ENCODE measurements at regions not wholly inside any gene's neighbourhood (a gene's known extent, or its start where the extent isn't known, plus 50 kb on each side); places are given as distances from the start of the nearest gene placed in this dataset.

DNA sequence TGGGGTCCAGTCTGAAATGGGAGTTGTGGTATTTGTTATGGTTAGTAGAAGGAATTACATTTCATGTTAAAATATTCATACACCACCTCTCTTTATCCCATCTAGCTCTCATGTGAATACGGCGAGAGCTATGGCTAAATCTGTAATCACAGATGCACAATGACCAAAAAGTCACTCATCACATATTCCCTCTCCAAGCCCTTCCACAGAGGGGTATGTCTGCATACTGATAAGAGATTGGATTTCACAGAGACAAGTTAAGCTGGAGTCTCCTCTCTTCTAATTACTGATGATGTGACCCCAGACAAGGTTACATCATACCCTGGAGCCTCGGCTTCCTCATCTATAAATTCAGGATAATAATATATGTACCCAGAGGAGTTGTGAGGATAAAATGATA, 237.8 kb upstream of the RHOBTB1 start:
- Mint-ChIP-seq H3K9me3 (ENCODE audit: unreplicated experiment) (no peaks in the 10 kb centered on the region), H3K4me3 (ENCODE audit: unreplicated experiment) (no peak overlapping the region)

DNA sequence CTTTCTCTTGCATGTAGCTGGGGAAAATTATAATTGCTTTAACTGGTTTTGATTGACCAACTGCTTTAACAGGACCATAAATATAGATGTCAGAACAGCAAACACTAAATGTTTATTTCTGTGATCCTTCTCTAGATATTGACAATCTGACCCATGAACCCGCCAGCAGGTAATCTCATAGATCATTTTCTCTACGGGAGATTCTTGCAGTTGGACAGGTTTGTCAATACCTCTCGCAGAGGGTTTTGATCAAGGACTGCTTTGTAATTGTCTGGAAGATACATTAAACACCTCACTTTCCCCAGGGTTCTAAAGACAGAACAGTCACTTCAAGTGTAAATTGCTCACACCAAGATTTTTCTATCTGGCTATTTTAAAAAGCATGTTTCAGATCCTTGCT, 235.8 kb upstream of the RHOBTB1 start:
- H3K4me3 Mint-ChIP-seq (ENCODE audit: unreplicated experiment): no peak overlapping the region

More for the DNA sequence above, 237.8 kb upstream of the RHOBTB1 start:
- Mint-ChIP-seq H3K4me1 (ENCODE audit: insufficient read depth, unreplicated experiment) (no peaks in the 10 kb centered on the region), H3K27ac (ENCODE audit: low read depth, unreplicated experiment) (no peak overlapping the region), H3K27me3 (ENCODE audit: insufficient read depth, unreplicated experiment) (no peaks in the 10 kb centered on the region), H3K36me3 (ENCODE audit: insufficient read depth, unreplicated experiment) (no peaks in the 10 kb centered on the region)
- TF ChIP-seq, protein P1, sequence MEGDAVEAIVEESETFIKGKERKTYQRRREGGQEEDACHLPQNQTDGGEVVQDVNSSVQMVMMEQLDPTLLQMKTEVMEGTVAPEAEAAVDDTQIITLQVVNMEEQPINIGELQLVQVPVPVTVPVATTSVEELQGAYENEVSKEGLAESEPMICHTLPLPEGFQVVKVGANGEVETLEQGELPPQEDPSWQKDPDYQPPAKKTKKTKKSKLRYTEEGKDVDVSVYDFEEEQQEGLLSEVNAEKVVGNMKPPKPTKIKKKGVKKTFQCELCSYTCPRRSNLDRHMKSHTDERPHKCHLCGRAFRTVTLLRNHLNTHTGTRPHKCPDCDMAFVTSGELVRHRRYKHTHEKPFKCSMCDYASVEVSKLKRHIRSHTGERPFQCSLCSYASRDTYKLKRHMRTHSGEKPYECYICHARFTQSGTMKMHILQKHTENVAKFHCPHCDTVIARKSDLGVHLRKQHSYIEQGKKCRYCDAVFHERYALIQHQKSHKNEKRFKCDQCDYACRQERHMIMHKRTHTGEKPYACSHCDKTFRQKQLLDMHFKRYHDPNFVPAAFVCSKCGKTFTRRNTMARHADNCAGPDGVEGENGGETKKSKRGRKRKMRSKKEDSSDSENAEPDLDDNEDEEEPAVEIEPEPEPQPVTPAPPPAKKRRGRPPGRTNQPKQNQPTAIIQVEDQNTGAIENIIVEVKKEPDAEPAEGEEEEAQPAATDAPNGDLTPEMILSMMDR (IDR thresholded peaks at IDR 0.05; ENCODE audit: unreplicated experiment): no peak
- DNase-seq (ENCODE audit: unreplicated experiment): no peak
- intact Hi-C loops (cut with micrococcal nuclease): no loop called here
- BruUV-seq (replicated peaks): no TSS peak
- ChIA-PET POLR2A (interaction anchor here (0.6 kb wide), 1 partner anchor 93 kb away, joined by 5 read pairs; no protein-coding TSS in a partner anchor), CTCF (interaction anchor here (0.9 to 2.0 kb wide), 2 partner anchors 9 to 14 kb away, joined by 4 to 20 read pairs; no protein-coding TSS in a partner anchor)

DNA sequence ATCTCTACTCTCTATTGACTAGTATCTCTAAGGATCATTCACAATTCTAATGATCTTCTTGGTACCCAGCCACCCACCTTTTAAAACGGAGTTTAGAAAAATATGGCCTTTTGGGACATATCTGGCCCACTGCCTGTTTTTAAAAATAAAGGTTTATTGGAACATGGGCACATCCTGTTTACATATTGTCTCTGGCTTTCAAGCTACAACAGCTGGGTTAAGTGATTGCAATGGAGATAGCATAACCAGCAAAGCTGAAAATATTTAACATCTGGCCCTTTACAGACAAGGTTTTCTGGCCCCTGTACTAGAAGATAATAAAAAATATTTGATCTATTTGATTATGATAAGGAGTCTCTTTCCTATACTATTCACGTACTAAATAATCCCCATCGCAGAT, 232.4 kb upstream of the RHOBTB1 start:
- ChIA-PET CTCF (interaction anchor here (1.4 kb wide), 1 partner anchor 14 kb away, joined by 4 read pairs; no protein-coding TSS in a partner anchor), POLR2A (no interaction called here)
- no peak for DNase-seq (ENCODE audit: unreplicated experiment)
- no peak overlapping the region for H3K4me3 Mint-ChIP-seq (ENCODE audit: unreplicated experiment)
- no peak overlapping the region for H3K27ac Mint-ChIP-seq (ENCODE audit: low read depth, unreplicated experiment)
- H3K27me3 Mint-ChIP-seq (ENCODE audit: insufficient read depth, unreplicated experiment): no peaks in the 10 kb centered on the region
- TF ChIP-seq, protein P1 (IDR thresholded peaks at IDR 0.05; ENCODE audit: unreplicated experiment): no peak
- no peaks in the 10 kb centered on the region for H3K36me3 Mint-ChIP-seq (ENCODE audit: insufficient read depth, unreplicated experiment)
- intact Hi-C loops (cut with micrococcal nuclease): no loop called here
- BruUV-seq (replicated peaks): no TSS peak
- H3K9me3 Mint-ChIP-seq (ENCODE audit: unreplicated experiment): no peaks in the 10 kb centered on the region
- no peaks in the 10 kb centered on the region for H3K4me1 Mint-ChIP-seq (ENCODE audit: insufficient read depth, unreplicated experiment)

More for the DNA sequence above, 235.8 kb upstream of the RHOBTB1 start:
- Mint-ChIP-seq H3K4me1 (ENCODE audit: insufficient read depth, unreplicated experiment) (no peaks in the 10 kb centered on the region), H3K36me3 (ENCODE audit: insufficient read depth, unreplicated experiment) (no peaks in the 10 kb centered on the region), H3K27me3 (ENCODE audit: insufficient read depth, unreplicated experiment) (no peaks in the 10 kb centered on the region), H3K9me3 (ENCODE audit: unreplicated experiment) (no peaks in the 10 kb centered on the region), H3K27ac (ENCODE audit: low read depth, unreplicated experiment) (no peak overlapping the region)
- CTCF ChIA-PET: interaction anchor here (0.6 kb wide), 2 partner anchors 448 to 1215 kb away, joined by 3 read pairs; no protein-coding TSS in a partner anchor
- intact Hi-C loops (cut with micrococcal nuclease): no loop called here
- POLR2A ChIA-PET: no interaction called here
- no peak for DNase-seq (ENCODE audit: unreplicated experiment)
- no TSS peak for BruUV-seq (replicated peaks)
- TF ChIP-seq, protein P1 (IDR thresholded peaks at IDR 0.05; ENCODE audit: unreplicated experiment): no peak

DNA sequence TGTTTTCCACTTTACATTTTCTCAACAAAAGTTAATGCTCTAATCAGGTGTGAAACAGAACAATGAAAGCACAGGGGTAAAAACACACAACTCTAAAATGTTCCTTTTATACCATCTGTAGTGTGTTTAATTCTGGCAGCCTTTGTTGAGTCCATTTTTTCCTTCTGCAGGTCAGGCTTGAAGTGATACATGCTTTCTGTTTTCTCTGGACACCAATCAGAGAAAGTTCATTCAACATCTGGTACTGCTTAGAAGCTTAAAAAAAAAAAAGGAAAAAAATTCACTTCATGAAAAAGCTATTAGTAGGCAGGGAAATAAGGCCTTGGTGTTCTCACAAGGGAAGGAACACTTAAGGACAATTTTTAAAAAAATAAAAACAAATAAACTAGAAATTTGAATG, 231.3 kb upstream of the RHOBTB1 start:
- Mint-ChIP-seq H3K36me3 (ENCODE audit: insufficient read depth, unreplicated experiment) (no peaks in the 10 kb centered on the region), H3K4me3 (ENCODE audit: unreplicated experiment) (no peak overlapping the region), H3K27me3 (ENCODE audit: insufficient read depth, unreplicated experiment) (no peaks in the 10 kb centered on the region), H3K27ac (ENCODE audit: low read depth, unreplicated experiment) (no peak overlapping the region), H3K9me3 (ENCODE audit: unreplicated experiment) (no peaks in the 10 kb centered on the region), H3K4me1 (ENCODE audit: insufficient read depth, unreplicated experiment) (no peaks in the 10 kb centered on the region)
- BruUV-seq (replicated peaks): no TSS peak
- no peak for DNase-seq (ENCODE audit: unreplicated experiment)
- TF ChIP-seq, protein P1 (IDR thresholded peaks at IDR 0.05; ENCODE audit: unreplicated experiment): no peak
- POLR2A ChIA-PET: no interaction called here
- CTCF ChIA-PET: interaction anchor here (1.3 kb wide), 1 partner anchor 35 kb away, joined by 4 read pairs; no protein-coding TSS in a partner anchor
- intact Hi-C loops (cut with micrococcal nuclease): no loop called here
